Neural cell (in vitro differentiated cells): ENCODE measurements at regions not wholly inside any gene's neighbourhood (a gene's known extent, or its start where the extent isn't known, plus 50 kb on each side); places are given as distances from the start of the nearest gene placed in this dataset.

Source experiments
- H2AFZ ChIP-seq: fragments of 200-600, 300-800 bp; sonication (generic), shearing (Covaris generic); 2 replicates; pipeline ENCODE4 v1.6.0; 2014; ENCODE audit warnings: low read depth, mild to moderate bottlenecking, antibody characterized with exemption, low read length, moderate library complexity
- H3F3A ChIP-seq: fragments of 200-600 bp; shearing (Covaris generic); 2 replicates; pipeline ENCODE4 v1.6.1; 2016; ENCODE audit warnings: mild to moderate bottlenecking, moderate library complexity, mixed read lengths, antibody characterized with exemption, low read length; ENCODE audit not compliant: insufficient read depth, poor library complexity, severe bottlenecking
- H3K27ac ChIP-seq: fragments of 200-600, 300-800 bp; sonication (generic), shearing (Covaris generic); 2 replicates; pipeline ENCODE4 v1.5.1; 2014; ENCODE audit warnings: mild to moderate bottlenecking, low read length, moderate library complexity
- H3K27me3 ChIP-seq: fragments of 300-800, 200-600 bp; sonication (generic), shearing (Covaris generic); 2 replicates; pipeline ENCODE4 v1.6.0; 2014; ENCODE audit warnings: mild to moderate bottlenecking, low read depth, low read length, moderate library complexity; ENCODE audit not compliant: insufficient read depth
- H3K36me3 ChIP-seq: fragments of 300-800, 200-600 bp; sonication (generic), shearing (Covaris generic); 2 replicates; pipeline ENCODE4 v1.5.1; 2014; ENCODE audit warnings: mild to moderate bottlenecking, antibody characterized with exemption, low read length, moderate library complexity; ENCODE audit not compliant: insufficient read depth
- H3K4me2 ChIP-seq: fragments of 300-800, 200-600 bp; sonication (generic), shearing (Covaris generic); 2 replicates; pipeline ENCODE4 v1.6.0; 2014; ENCODE audit warnings: mild to moderate bottlenecking, low read length
- H3K4me3 ChIP-seq: fragments of 300-800, 200-600 bp; sonication (generic), shearing (Covaris generic); 2 replicates; pipeline ENCODE4 v1.5.1; 2014; ENCODE audit warnings: mild to moderate bottlenecking, low read length, moderate library complexity
- H3K79me2 ChIP-seq: fragments of 200-600 bp; shearing (Covaris generic); replicated peaks from 2 replicates; pipeline ENCODE4 v1.6.0; 2014; ENCODE audit warnings: mild to moderate bottlenecking, low read length, moderate library complexity; ENCODE audit not compliant: insufficient read depth
- H3K9ac ChIP-seq: fragments of 300-800, 200-600 bp; sonication (generic), shearing (Covaris generic); 2 replicates; pipeline ENCODE4 v1.6.1; 2016; ENCODE audit warnings: mild to moderate bottlenecking, low read length, mixed read lengths
- H3K9me2 ChIP-seq: fragments of 200-600 bp; shearing (Covaris generic); 2 replicates; pipeline ENCODE4 v1.6.1; 2016; ENCODE audit warnings: mild to moderate bottlenecking, low read length, mixed read lengths; ENCODE audit not compliant: insufficient read depth
- H3K9me3 ChIP-seq: fragments of 200-600, 300-800 bp; sonication (generic), shearing (Covaris generic); 2 replicates; pipeline ENCODE4 v1.6.1; 2016; ENCODE audit warnings: mild to moderate bottlenecking, mixed run types, low read length, moderate library complexity, mixed read lengths
- H4K20me1 ChIP-seq: fragments of 200-600 bp; shearing (Covaris generic); 2 replicates; pipeline ENCODE4 v1.6.1; 2016; ENCODE audit warnings: mild to moderate bottlenecking, mixed run types; ENCODE audit not compliant: insufficient read depth
- EP300 ChIP-seq: fragments of 450-650 bp; conservative IDR thresholded peaks from 2 replicates; pipeline ENCODE4 v1.6.1; 2014; ENCODE audit warnings: antibody characterized with exemption, mild to moderate bottlenecking, moderate library complexity; ENCODE audit not compliant: poor library complexity, severe bottlenecking
- EZH2 ChIP-seq: fragments of 200-600, 300-800 bp; shearing (Covaris generic), sonication (generic); IDR thresholded peaks from 2 replicates; pipeline ENCODE4 v1.6.1; 2014; ENCODE audit warnings: antibody characterized with exemption, low read length, borderline replicate concordance, mild to moderate bottlenecking; ENCODE audit not compliant: insufficient read depth, poor library complexity, severe bottlenecking
- MXI1 ChIP-seq: fragments of 450-650 bp; conservative IDR thresholded peaks from 2 replicates; pipeline ENCODE4 v1.6.1; 2014; ENCODE audit warnings: antibody characterized with exemption, mild to moderate bottlenecking; ENCODE audit not compliant: poor library complexity, severe bottlenecking
- POLR2AphosphoS5 ChIP-seq: IDR thresholded peaks from 2 replicates; pipeline ENCODE4 v1.6.1; 2012
- RAD21 ChIP-seq: fragments of 450-650 bp; conservative IDR thresholded peaks from 2 replicates; pipeline ENCODE4 v1.6.1; 2014; ENCODE audit warnings: antibody characterized with exemption, mild to moderate bottlenecking, moderate library complexity
- SMC3 ChIP-seq: fragments of 450-650 bp; conservative IDR thresholded peaks from 2 replicates; pipeline ENCODE4 v1.6.1; 2014; ENCODE audit warnings: antibody characterized with exemption, mild to moderate bottlenecking, moderate library complexity; ENCODE audit not compliant: poor library complexity
- TAF1 ChIP-seq: IDR thresholded peaks from 2 replicates; pipeline ENCODE4 v1.6.1; 2012; ENCODE audit warnings: low read depth
- TF ChIP-seq, protein P1 (sequence below): fragments of 450-650 bp; IDR thresholded peaks from 2 replicates; pipeline ENCODE4 v1.5.1; 2014; ENCODE audit warnings: antibody characterized with exemption, mild to moderate bottlenecking, moderate library complexity; ENCODE audit not compliant: poor library complexity, severe bottlenecking
- TF ChIP-seq, protein P2 (sequence below): IDR thresholded peaks from 2 replicates; pipeline ENCODE4 v1.6.1; 2012; ENCODE audit warnings: borderline replicate concordance

DNA sequence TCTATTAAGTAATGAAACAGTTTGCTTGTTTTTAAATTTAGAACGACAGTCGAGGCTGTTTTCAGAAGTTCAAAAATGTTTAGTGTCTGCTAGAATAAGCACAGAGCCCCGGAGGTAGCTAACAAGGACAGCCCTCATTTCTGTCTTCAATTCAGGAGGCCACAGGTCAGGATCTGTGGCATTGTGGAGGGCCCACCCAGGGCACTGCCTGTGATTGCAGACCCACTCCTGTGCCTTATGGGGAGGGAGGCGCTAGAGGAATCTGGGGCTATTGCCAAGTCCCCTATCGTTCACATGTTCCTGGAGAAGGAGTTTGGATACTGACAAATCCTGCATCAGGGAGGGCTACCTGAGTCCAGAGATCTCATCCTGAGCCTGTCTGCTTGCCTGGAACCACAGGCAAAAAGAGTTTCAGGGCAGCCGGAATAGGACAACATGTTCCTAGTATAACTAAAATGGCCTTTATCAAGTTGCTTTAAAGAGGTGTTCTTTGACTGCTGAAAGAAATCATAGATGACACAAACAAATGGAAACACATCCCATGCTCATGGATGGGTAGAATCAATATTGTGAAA is 141.5 kb upstream of the ROPN1 start:
- peaks cover 30% of the 10 kb centered on the region for H3K79me2 ChIP-seq
- H3K27ac ChIP-seq, result no peak overlapping the region
- no peaks in the 10 kb centered on the region for H3F3A ChIP-seq
- H3K9me2 ChIP-seq, result no peaks in the 10 kb centered on the region
- peaks cover 3% of the 10 kb centered on the region for H3K36me3 ChIP-seq
- H4K20me1 ChIP-seq, result peaks cover 3% of the 10 kb centered on the region
- H3K27me3 ChIP-seq, result no peaks in the 10 kb centered on the region
- no peak overlapping the region for H2AFZ ChIP-seq
- no peak overlapping the region for H3K4me2 ChIP-seq
- H3K9ac ChIP-seq, result no peak overlapping the region
- no peak overlapping the region for H3K4me3 ChIP-seq
- TF ChIP-seq, protein P1, sequence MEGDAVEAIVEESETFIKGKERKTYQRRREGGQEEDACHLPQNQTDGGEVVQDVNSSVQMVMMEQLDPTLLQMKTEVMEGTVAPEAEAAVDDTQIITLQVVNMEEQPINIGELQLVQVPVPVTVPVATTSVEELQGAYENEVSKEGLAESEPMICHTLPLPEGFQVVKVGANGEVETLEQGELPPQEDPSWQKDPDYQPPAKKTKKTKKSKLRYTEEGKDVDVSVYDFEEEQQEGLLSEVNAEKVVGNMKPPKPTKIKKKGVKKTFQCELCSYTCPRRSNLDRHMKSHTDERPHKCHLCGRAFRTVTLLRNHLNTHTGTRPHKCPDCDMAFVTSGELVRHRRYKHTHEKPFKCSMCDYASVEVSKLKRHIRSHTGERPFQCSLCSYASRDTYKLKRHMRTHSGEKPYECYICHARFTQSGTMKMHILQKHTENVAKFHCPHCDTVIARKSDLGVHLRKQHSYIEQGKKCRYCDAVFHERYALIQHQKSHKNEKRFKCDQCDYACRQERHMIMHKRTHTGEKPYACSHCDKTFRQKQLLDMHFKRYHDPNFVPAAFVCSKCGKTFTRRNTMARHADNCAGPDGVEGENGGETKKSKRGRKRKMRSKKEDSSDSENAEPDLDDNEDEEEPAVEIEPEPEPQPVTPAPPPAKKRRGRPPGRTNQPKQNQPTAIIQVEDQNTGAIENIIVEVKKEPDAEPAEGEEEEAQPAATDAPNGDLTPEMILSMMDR, result no peak
- H3K9me3 ChIP-seq, result no peaks in the 10 kb centered on the region

DNA sequence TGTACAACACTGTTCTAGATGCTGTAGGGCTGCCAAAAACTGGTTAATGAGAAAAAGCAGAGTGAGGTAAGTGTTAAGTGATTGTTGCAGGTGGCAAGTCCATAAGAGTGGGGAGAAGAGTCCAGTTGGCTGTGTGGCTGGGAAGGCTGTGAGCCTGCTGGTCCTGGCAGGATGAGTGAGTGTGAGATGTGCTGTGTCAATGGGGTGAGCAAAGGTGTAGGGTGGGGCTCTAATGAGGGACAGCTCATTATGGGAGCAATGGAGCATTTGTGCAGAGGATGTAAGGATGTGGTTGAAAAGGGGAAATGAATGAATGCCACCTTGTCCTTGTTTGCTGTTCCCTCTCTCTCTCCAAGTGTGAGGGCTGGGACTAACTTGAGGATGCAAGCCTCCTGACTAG is 145.3 kb upstream of the ROPN1 start:
- Histone ChIP-seq H4K20me1 (peaks cover 9% of the 10 kb centered on the region), H3K4me2 (no peak overlapping the region), H3K27ac (no peak overlapping the region), H3K36me3 (peaks cover 3% of the 10 kb centered on the region), H3K9ac (no peak overlapping the region), H2AFZ (no peak overlapping the region), H3K27me3 (no peaks in the 10 kb centered on the region), H3K9me3 (no peaks in the 10 kb centered on the region), H3F3A (no peaks in the 10 kb centered on the region), H3K79me2 (peaks cover 37% of the 10 kb centered on the region), H3K4me3 (no peak overlapping the region), H3K9me2 (no peaks in the 10 kb centered on the region)
- no peak for TF ChIP-seq SMC3
- TF ChIP-seq EZH2, result no peak
- TF ChIP-seq EP300, result no peak
- TF ChIP-seq, protein P2, sequence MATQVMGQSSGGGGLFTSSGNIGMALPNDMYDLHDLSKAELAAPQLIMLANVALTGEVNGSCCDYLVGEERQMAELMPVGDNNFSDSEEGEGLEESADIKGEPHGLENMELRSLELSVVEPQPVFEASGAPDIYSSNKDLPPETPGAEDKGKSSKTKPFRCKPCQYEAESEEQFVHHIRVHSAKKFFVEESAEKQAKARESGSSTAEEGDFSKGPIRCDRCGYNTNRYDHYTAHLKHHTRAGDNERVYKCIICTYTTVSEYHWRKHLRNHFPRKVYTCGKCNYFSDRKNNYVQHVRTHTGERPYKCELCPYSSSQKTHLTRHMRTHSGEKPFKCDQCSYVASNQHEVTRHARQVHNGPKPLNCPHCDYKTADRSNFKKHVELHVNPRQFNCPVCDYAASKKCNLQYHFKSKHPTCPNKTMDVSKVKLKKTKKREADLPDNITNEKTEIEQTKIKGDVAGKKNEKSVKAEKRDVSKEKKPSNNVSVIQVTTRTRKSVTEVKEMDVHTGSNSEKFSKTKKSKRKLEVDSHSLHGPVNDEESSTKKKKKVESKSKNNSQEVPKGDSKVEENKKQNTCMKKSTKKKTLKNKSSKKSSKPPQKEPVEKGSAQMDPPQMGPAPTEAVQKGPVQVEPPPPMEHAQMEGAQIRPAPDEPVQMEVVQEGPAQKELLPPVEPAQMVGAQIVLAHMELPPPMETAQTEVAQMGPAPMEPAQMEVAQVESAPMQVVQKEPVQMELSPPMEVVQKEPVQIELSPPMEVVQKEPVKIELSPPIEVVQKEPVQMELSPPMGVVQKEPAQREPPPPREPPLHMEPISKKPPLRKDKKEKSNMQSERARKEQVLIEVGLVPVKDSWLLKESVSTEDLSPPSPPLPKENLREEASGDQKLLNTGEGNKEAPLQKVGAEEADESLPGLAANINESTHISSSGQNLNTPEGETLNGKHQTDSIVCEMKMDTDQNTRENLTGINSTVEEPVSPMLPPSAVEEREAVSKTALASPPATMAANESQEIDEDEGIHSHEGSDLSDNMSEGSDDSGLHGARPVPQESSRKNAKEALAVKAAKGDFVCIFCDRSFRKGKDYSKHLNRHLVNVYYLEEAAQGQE, result no peak
- TF ChIP-seq, protein P1, result no peak
- TF ChIP-seq POLR2AphosphoS5, result no peak
- TF ChIP-seq MXI1, result no peak
- TF ChIP-seq RAD21, result no peak
- no peak for TF ChIP-seq TAF1
